Thoracic aorta (tissue), 2 donors: ENCODE measurements at regions not wholly inside any gene's neighbourhood (a gene's known extent, or its start where the extent isn't known, plus 50 kb on each side); places are given as distances from the start of the nearest gene placed in this dataset.

Experiments
- ATAC-seq: fragments of 150-250 bp; one replicate; pipeline ENCODE4 v1.8.0; 2017; ENCODE audit warnings: low read depth; ENCODE audit not compliant: insufficient number of reproducible peaks, low FRiP score
- DNase-seq: peaks from one replicate; pipeline ENCODE4 v3.0.0-alpha.2; 2020; ENCODE audit warnings: low spot score
- H3K27ac ChIP-seq, 2 donors: fragments of 200-600 bp; sonication (generic); 1 replicate in 1 of 2; 2 replicates in 1 of 2; pipeline ENCODE4 v1.5.1; 2016; ENCODE audit warnings: mild to moderate bottlenecking in 2 of 2, moderate library complexity in 2 of 2
- H3K27me3 ChIP-seq: fragments of 200-600 bp; sonication (generic); replicated peaks from 2 replicates; pipeline ENCODE4 v1.6.0; 2016; ENCODE audit warnings: mild to moderate bottlenecking; ENCODE audit not compliant: insufficient read depth
- H3K36me3 ChIP-seq: fragments of 200-600 bp; sonication (generic); one replicate; pipeline ENCODE4 v1.5.1; 2016
- H3K4me1 ChIP-seq, 2 donors: fragments of 200-600 bp; sonication (generic); 1 replicate in 1 of 2; 2 replicates in 1 of 2; pipeline versions ENCODE4 v1.5.1 to v1.6.0; 2016; ENCODE audit warnings: low read depth in 2 of 2, mild to moderate bottlenecking in 1 of 2; ENCODE audit not compliant: control insufficient read depth in 1 of 2
- H3K4me3 ChIP-seq: fragments of 200-600 bp; sonication (generic); 2 replicates; pipeline ENCODE4 v1.5.1; 2016; ENCODE audit warnings: mild to moderate bottlenecking
- H3K9me3 ChIP-seq: fragments of 200-600 bp; sonication (generic); 2 replicates; pipeline ENCODE4 v1.5.1; 2016
- TF ChIP-seq, protein P1 (sequence below): fragments of 200-600 bp; sonication (generic); IDR thresholded peaks from one replicate; pipeline ENCODE4 v1.5.1; 2019; ENCODE audit warnings: antibody characterized with exemption

DNA sequence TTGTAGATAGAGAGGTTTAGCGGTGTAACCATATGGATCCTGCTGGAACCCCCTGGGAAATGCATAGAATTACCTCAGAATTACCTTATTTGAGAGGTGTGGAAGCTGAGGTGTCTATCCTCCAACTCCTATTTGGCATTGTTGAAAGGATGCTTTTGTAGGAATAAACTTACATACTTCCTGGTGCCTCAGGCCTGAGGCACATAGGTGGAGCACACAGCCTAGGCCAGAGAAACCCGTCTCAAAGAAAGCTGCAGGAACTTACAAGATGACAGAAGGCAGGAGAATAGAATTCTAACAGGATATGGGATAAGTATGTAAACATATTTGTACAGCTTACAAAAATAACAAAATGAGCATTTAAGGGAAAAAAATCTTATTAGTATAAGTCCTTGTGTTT lies 1507.2 kb upstream of the ZEB2 start:
- Histone ChIP-seq H3K4me1 (no peaks in the 10 kb centered on the region), H3K27me3 (no peaks in the 10 kb centered on the region), H3K4me3 (no peak overlapping the region), H3K9me3 (no peaks in the 10 kb centered on the region), H3K27ac (no peak overlapping the region), H3K36me3 (no peaks in the 10 kb centered on the region)
- ATAC-seq (no peak), DNase-seq (no peak)
- TF ChIP-seq, protein P1, sequence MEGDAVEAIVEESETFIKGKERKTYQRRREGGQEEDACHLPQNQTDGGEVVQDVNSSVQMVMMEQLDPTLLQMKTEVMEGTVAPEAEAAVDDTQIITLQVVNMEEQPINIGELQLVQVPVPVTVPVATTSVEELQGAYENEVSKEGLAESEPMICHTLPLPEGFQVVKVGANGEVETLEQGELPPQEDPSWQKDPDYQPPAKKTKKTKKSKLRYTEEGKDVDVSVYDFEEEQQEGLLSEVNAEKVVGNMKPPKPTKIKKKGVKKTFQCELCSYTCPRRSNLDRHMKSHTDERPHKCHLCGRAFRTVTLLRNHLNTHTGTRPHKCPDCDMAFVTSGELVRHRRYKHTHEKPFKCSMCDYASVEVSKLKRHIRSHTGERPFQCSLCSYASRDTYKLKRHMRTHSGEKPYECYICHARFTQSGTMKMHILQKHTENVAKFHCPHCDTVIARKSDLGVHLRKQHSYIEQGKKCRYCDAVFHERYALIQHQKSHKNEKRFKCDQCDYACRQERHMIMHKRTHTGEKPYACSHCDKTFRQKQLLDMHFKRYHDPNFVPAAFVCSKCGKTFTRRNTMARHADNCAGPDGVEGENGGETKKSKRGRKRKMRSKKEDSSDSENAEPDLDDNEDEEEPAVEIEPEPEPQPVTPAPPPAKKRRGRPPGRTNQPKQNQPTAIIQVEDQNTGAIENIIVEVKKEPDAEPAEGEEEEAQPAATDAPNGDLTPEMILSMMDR = no peak

DNA sequence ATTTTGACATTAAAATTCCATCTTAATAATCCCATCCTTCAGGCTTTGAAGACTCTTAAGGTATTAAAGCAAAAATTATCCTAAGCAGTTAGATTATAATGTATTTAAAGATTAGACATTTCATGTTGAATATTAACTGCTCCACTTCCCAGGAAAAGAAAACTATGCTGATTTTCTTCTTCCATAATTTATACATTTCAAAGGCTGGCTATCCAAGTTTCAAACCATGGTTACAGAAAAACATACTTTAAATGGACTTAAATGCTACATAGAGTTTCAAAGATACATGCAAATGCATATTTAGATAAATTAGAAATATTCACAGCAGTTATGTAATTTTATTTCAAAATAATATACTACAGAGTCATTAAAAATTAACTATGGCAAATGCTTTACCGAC lies 1505.6 kb upstream of the ZEB2 start:
- TF ChIP-seq, protein P1 = no peak
- Histone ChIP-seq H3K36me3 (no peaks in the 10 kb centered on the region), H3K4me1 (no peaks in the 10 kb centered on the region), H3K4me3 (no peak overlapping the region), H3K27me3 (no peaks in the 10 kb centered on the region), H3K9me3 (no peaks in the 10 kb centered on the region), H3K27ac (no peak overlapping the region)
- no peak for ATAC-seq
- DNase-seq = no peak

DNA sequence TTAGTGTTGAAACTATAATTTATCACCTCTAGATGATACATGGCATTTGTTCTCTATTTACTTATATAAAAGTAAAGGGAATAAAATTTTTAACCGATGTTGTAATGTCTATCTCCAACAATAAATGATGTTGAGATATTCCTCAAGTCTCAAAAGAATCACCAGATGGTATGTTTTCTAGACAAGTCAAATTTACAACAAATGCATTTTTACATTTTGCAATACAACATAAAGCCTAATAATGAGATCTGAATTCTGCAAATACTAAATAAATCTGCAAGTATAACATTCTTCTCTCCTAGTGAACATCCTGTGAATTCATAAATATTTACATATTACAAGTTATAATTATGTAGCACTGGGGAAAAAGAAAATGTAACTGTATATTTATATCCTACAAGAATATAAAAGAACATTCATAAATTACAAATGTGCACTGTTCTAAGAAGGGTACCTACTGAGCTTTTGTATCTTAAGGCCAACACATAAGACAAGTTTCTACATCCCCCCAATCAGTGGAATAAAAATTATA lies 1504.4 kb upstream of the ZEB2 start:
- no peak overlapping the region for H3K4me3 ChIP-seq
- ATAC-seq = no peak
- no peak for DNase-seq
- no peaks in the 10 kb centered on the region for H3K4me1 ChIP-seq
- no peaks in the 10 kb centered on the region for H3K27me3 ChIP-seq
- no peaks in the 10 kb centered on the region for H3K9me3 ChIP-seq
- no peak overlapping the region for H3K27ac ChIP-seq
- no peaks in the 10 kb centered on the region for H3K36me3 ChIP-seq
- TF ChIP-seq, protein P1 = no peak

- H3K36me3 ChIP-seq = no peaks in the 10 kb centered on the region
- DNase-seq (no peak), ATAC-seq (no peak)
- no peak overlapping the region for H3K4me3 ChIP-seq
- H3K27ac ChIP-seq = no peak overlapping the region
- H3K4me1 ChIP-seq = no peaks in the 10 kb centered on the region
- no peaks in the 10 kb centered on the region for H3K27me3 ChIP-seq
- TF ChIP-seq, protein P1 = no peak
- no peaks in the 10 kb centered on the region for H3K9me3 ChIP-seq
These were observed 1484.5 kb upstream of the ZEB2 start for GRCh38 chr2:146004462-146004861.

DNA sequence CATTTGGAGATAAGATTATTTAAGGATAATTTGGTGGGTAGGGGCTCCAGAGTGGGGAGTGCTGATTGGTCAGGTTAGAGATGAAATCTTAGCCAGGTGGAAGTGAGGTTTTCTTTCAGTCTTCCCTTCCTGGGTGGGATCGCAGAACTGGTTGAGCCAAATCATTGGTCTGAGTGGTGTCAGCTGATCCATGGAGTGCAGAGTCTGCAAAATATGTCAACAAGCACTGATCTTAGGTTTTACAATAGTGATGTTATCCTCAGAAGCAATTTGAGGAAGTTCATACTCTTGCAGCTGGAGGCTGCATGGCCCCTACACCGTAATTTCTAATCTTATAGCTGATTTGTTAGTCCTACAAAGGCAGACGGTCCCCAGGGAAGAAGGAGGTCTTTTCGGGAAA lies 1483.4 kb upstream of the ZEB2 start:
- Histone ChIP-seq H3K27ac (no peak overlapping the region), H3K4me1 (no peaks in the 10 kb centered on the region), H3K9me3 (no peaks in the 10 kb centered on the region), H3K27me3 (no peaks in the 10 kb centered on the region), H3K4me3 (no peak overlapping the region), H3K36me3 (no peaks in the 10 kb centered on the region)
- DNase-seq (no peak), ATAC-seq (no peak)
- TF ChIP-seq, protein P1 = no peak
